ENCODE measurements at regions not wholly inside any gene's neighbourhood (a gene's known extent, or its start where the extent isn't known, plus 50 kb on each side); places are given as distances from the start of the nearest gene placed in this dataset.
"Not testable (repeated sequence)": the region's sequence is repeated elsewhere in the genome, so short reads cannot be mapped to it uniquely, and the experiment has no call there.

- not testable (repeated sequence) for DNase-seq
Observed at GRCh38 chr5:101316401-101316800, 413.3 kb upstream of the ST8SIA4 start.

- no peak for DNase-seq
Observed at GRCh38 chr5:101306391-101307137, 403.5 kb upstream of the ST8SIA4 start.

GRCh38 chr5:101296477-101296876 lies 393.4 kb upstream of the ST8SIA4 start:
- DNase-seq = no peak

- DNase-seq = no peak
Observed at GRCh38 chr5:101292199-101292598, 389.1 kb upstream of the ST8SIA4 start.

GRCh38 chr5:101290761-101291160 lies 387.7 kb upstream of the ST8SIA4 start:
- DNase-seq = not testable (repeated sequence)

- no peak for DNase-seq
Observed at GRCh38 chr5:101288633-101289032, 385.6 kb upstream of the ST8SIA4 start.

DNA sequence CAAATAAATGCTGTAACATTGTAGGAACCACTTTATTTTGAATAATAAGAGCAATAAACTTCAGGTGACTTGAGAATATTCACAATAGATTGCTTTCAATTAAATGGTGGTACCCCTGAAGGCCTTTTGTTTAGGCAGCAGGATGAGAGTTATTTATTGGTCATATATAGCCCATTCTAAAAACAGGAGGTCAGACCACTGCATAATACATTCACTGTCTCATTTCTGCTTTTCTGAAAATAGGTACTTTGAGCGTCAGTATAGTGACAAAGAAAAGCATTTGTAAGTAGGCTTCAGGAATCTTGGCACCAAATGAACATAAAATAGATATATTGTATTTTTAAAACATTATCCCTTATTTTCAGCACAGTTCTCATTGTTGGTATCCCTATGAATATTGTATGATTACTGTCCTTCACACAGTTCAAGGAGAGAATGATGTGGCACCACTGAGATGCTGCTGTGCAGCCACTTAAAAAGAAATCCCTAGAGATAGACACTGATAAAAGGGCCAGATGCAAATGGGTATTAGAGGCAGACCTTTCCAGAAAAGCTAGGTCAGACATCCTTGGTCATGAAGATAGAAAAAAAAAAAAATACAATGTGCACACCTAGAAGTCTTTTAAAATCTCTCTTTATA lies 381.8 kb upstream of the ST8SIA4 start:
- peak; percentile 10 for DNase-seq

GRCh38 chr5:101283938-101284337 lies 380.9 kb upstream of the ST8SIA4 start:
- DNase-seq = not testable (repeated sequence)

DNA sequence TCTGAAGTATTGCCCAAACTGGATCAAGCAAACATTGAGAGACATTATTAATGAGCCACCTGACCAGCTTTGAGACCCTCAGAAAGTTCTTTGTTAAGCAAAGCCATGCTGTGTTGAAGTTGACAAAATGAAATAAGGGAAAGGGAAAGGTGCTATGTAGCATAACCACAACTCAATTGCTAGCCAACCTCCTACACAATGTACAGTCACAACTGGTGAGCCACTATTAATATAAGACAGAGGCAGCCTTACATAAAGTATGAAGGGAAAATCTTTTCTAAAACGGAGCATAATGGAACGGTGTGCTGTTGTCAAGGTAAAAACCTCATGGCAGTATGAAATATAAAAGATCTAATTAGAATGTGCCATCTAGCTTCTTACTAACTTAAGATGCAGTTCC lies 375.8 kb upstream of the ST8SIA4 start:
- DNase-seq = no peak

DNA sequence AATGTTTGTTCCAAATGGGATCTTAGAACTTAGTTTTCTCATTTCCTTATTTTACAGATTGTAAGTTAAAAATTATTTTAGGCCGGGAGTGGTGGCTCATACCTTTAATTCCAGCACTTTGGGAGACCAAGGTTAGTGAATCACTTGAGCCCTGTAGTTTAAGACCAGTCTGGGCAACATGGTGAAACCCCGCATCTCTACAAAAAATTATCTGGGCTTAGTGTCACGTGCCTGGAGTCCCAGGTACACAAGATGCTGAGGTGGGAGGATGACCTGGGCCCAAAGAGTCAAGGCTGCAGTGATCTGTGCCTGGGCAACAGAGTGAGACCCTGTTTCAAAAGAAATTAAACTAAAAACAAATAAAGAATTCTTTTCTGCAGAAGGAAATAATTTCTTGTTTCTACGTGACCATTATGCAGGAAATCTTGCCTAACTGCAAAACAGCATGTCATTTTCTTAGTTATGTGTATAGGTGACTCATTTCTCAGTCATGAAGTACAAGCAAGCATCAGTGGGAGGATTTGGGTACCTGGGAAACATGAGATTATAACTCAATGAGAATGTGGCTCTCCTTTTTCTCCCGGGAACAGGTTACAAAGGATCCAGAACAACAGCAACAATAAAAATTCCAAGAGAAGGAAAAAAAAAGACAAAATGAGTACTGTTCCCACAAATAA lies 375.1 kb upstream of the ST8SIA4 start:
- DNase-seq = no peak

DNA sequence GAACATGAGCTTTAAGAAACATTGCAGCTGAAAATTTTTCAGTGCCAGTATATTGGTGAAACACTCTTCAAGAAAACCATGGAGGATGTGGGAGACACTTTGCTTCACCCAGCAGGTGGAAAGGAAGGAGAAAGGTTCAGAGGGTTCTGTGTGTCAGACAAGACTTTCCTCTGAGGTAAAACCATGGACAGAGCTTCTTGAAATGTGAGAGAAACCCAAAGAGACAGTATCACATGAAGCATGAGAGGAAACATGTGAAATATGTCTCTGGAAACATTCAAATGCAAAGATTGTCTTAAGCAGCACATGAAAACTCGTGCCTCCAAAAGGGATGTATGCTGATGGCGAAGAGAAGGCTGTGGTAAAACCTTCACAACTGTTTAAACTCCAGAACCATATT lies 368.9 kb upstream of the ST8SIA4 start:
- DNase-seq = no peak

GRCh38 chr5:101271416-101271815 lies 368.3 kb upstream of the ST8SIA4 start:
- no peak for DNase-seq

GRCh38 chr5:101260857-101261256 lies 357.8 kb upstream of the ST8SIA4 start:
- DNase-seq = no peak

GRCh38 chr5:101253096-101253495 lies 350.0 kb upstream of the ST8SIA4 start:
- no peak for DNase-seq

DNA sequence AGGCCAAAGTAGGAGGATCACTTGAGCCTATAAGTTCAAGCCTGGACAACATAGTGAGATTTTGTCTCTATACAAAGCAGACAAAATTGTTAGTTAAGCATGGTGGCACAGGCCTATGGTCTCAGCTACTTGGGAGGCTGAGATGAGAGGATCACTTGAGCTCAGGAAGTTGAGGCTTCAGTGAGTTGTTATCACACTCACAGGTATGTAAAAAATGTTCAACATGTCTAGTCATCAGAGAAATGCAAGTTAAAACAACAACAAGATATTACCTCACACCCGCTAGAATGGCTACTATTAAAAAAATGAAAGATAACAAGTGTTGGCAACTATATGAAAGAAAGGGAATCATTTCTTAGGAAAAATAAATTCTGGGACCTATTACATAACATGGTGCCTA lies 341.5 kb upstream of the ST8SIA4 start:
- no peak for DNase-seq

- DNase-seq = no peak
Observed at GRCh38 chr5:101212942-101213514, 309.9 kb upstream of the ST8SIA4 start.

DNA sequence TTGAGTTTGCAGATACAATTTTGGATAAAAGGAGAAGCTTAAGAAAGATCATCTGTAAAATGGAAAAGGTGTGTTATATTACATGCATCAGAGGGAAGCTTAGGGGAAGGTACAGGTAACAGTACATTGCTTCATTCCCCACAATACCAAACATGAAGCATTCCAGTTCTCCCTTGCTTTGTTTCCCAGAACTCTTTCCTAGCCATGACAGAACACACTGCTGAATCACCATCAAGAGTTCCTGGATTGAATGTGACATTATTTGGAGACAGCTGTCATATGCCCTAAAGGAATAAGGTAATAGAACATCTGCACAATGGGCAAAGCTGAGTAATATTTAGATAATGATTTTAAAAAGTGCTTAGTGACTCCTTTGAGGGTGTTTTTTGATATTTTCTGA lies 303.5 kb upstream of the ST8SIA4 start:
- no peak for DNase-seq

GRCh38 chr5:101205065-101205464 lies 302.0 kb upstream of the ST8SIA4 start:
- not testable (repeated sequence) for DNase-seq

GRCh38 chr5:101180365-101180764 lies 277.3 kb upstream of the ST8SIA4 start:
- not testable (repeated sequence) for DNase-seq

GRCh38 chr5:101176605-101177004 lies 273.5 kb upstream of the ST8SIA4 start:
- DNase-seq = no peak

DNA sequence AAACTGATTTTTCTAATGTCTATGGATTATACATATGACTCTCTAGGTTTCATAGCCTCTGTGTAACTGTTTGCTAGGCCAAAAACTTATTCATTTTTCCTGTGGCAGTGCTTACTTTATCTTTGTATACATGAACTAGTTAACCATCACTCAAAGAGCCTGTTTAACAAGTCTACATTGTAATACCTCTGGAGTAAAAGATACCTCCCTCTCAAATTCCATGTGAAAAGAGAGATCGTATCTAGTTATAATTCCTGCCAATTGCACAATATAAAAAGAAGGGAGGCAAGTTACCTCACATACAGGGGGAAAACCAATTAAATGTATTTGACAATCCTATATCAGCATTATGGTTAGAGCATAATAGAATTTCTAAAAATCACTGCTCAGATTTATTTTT lies 271.9 kb upstream of the ST8SIA4 start:
- no peak for DNase-seq

DNA sequence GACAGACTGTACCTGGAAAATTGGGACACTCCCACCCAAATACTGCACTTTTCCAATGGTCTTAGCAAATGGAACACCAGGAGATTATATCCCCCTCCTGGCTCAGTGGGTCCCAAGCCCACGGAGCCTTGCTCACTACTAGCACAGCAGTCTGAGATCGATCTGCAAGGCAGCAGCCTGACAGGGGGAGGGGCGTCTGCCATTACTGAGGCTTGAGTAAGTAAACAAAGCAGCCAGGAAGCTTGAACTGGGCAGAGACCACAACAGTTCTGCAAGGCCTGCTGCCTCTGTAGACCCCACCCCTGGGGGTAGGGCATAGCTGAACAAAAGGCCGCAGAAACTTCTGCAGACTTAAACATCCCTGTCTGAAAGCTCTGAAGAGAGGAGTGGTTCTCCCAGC lies 260.0 kb upstream of the ST8SIA4 start:
- DNase-seq = no peak

- DNase-seq = no peak
Observed at GRCh38 chr5:101160002-101160401, 256.9 kb upstream of the ST8SIA4 start.

- no peak for DNase-seq
Observed at GRCh38 chr5:101159006-101159405, 255.9 kb upstream of the ST8SIA4 start.

All from retina (tissue), 1 donor.